Activated naive CD4-positive, alpha-beta T cell treated with Interleukin-2 at 50 U/mL for 16 hours (primary cell): ENCODE measurements at regions not wholly inside any gene's neighbourhood (a gene's known extent, or its start where the extent isn't known, plus 50 kb on each side); places are given as distances from the start of the nearest gene placed in this dataset.
A peak's percentile ranks its signal among the peaks of the same experiment; 100 is the strongest.

Experiments
- DNase-seq: peaks from one replicate; pipeline ENCODE4 v3.0.0-alpha.2; 2020

GRCh38 chr6:1554141-1554475, 55.6 kb upstream of the FOXC1 start:
- no peak for DNase-seq

- DNase-seq: peak; percentile 70
These were observed 55.0 kb upstream of the FOXC1 start for GRCh38 chr6:1554476-1555310.

GRCh38 chr6:1558388-1558787, 51.3 kb upstream of the FOXC1 start:
- no peak for DNase-seq
